Osteoblast (primary cell): ENCODE measurements at regions not wholly inside any gene's neighbourhood (a gene's known extent, or its start where the extent isn't known, plus 50 kb on each side); places are given as distances from the start of the nearest gene placed in this dataset.

Experiments used
- DNase-seq: peaks from one replicate; pipeline ENCODE4 v3.0.0; 2011; ENCODE audit warnings: low spot score, mixed read lengths; ENCODE audit not compliant: insufficient read length; ENCODE audit errors: missing footprints
- H2AFZ ChIP-seq: 2 replicates; pipeline ENCODE4 v1.6.0; 2011; ENCODE audit warnings: mild to moderate bottlenecking, low read length
- H3K27ac ChIP-seq: 2 replicates; pipeline ENCODE4 v1.5.1; 2011; ENCODE audit warnings: mild to moderate bottlenecking, low read depth, low read length, moderate library complexity
- H3K27me3 ChIP-seq: 2 replicates; pipeline ENCODE4 v1.6.0; 2012; ENCODE audit warnings: mild to moderate bottlenecking, control low read depth, inconsistent platforms, low read length, moderate library complexity; ENCODE audit not compliant: insufficient read depth
- H3K36me3 ChIP-seq: 2 replicates; pipeline ENCODE4 v1.5.1; 2011; ENCODE audit warnings: mild to moderate bottlenecking, low read length, control low read depth, moderate library complexity; ENCODE audit not compliant: insufficient read depth
- H3K4me1 ChIP-seq: 2 replicates; pipeline ENCODE4 v1.5.1; 2011; ENCODE audit warnings: mild to moderate bottlenecking, low read length, control low read depth, moderate library complexity; ENCODE audit not compliant: insufficient read depth
- H3K4me2 ChIP-seq: 2 replicates; pipeline ENCODE4 v1.6.0; 2011; ENCODE audit warnings: mild to moderate bottlenecking, low read length; ENCODE audit not compliant: insufficient read depth
- H3K4me3 ChIP-seq: fragments of 200-600 bp; sonication (generic); 3 replicates; pipeline ENCODE4 v1.5.1; 2012; ENCODE audit warnings: mild to moderate bottlenecking, low read length, inconsistent platforms; ENCODE audit not compliant: insufficient read depth
- H3K79me2 ChIP-seq: 2 replicates; pipeline ENCODE4 v1.6.0; 2012; ENCODE audit warnings: mild to moderate bottlenecking, low read length, control low read depth, inconsistent platforms; ENCODE audit not compliant: insufficient read depth
- H3K9me3 ChIP-seq: 2 replicates; pipeline ENCODE4 v1.5.1; 2011; ENCODE audit warnings: low read depth, low read length, control low read depth
- H4K20me1 ChIP-seq: 2 replicates; pipeline ENCODE4 v1.6.0; 2012; ENCODE audit warnings: mild to moderate bottlenecking, low read length, control low read depth; ENCODE audit not compliant: insufficient read depth
- CTCF ChIP-seq: IDR thresholded peaks from 2 replicates; pipeline ENCODE4 v1.5.1; 2011; ENCODE audit warnings: mild to moderate bottlenecking, low read depth, low read length, moderate library complexity; ENCODE audit errors: extremely low read depth

GRCh38 chr21:35679076-35679475 is 381.2 kb downstream of the SETD4 start:
- Histone ChIP-seq H3K36me3 (no peaks in the 10 kb centered on the region), H3K27ac (no peak overlapping the region), H3K27me3 (peaks cover 5% of the 10 kb centered on the region), H3K4me3 (no peak overlapping the region), H3K79me2 (no peaks in the 10 kb centered on the region), H3K4me2 (no peak overlapping the region), H4K20me1 (no peaks in the 10 kb centered on the region), H2AFZ (no peak overlapping the region), H3K4me1 (no peaks in the 10 kb centered on the region), H3K9me3 (no peaks in the 10 kb centered on the region)
- no peak for TF ChIP-seq CTCF
- no peak for DNase-seq

- Histone ChIP-seq H3K4me3 (no peak overlapping the region), H3K36me3 (no peaks in the 10 kb centered on the region)
Observed at GRCh38 chr21:35678393-35678792, 381.9 kb downstream of the SETD4 start.

GRCh38 chr21:35677298-35677841 is 383.0 kb downstream of the SETD4 start:
- no peak for TF ChIP-seq CTCF
- Histone ChIP-seq H3K79me2 (no peaks in the 10 kb centered on the region), H3K9me3 (no peaks in the 10 kb centered on the region), H3K4me2 (no peak overlapping the region), H3K27ac (no peak overlapping the region), H2AFZ (no peak overlapping the region), H3K4me1 (no peaks in the 10 kb centered on the region), H3K36me3 (no peaks in the 10 kb centered on the region), H3K4me3 (no peak overlapping the region), H3K27me3 (peaks cover 5% of the 10 kb centered on the region), H4K20me1 (no peaks in the 10 kb centered on the region)
- no peak for DNase-seq

More at GRCh38 chr21:35678393-35678792, 381.9 kb downstream of the SETD4 start:
- Histone ChIP-seq H2AFZ (no peak overlapping the region), H3K27me3 (peaks cover 5% of the 10 kb centered on the region), H3K4me1 (no peaks in the 10 kb centered on the region), H3K9me3 (no peaks in the 10 kb centered on the region), H3K27ac (no peak overlapping the region), H3K79me2 (no peaks in the 10 kb centered on the region), H4K20me1 (no peaks in the 10 kb centered on the region), H3K4me2 (no peak overlapping the region)
- TF ChIP-seq CTCF, result no peak
- no peak for DNase-seq

- no peak overlapping the region for H3K27ac ChIP-seq
- no peaks in the 10 kb centered on the region for H3K4me1 ChIP-seq
- H3K36me3 ChIP-seq, result no peaks in the 10 kb centered on the region
- H2AFZ ChIP-seq, result no peak overlapping the region
- TF ChIP-seq CTCF, result peak; percentile 27
- no peaks in the 10 kb centered on the region for H3K79me2 ChIP-seq
- no peak overlapping the region for H3K4me2 ChIP-seq
- DNase-seq, result no peak
- no peaks in the 10 kb centered on the region for H3K9me3 ChIP-seq
- H3K4me3 ChIP-seq, result no peak overlapping the region
- no peaks in the 10 kb centered on the region for H4K20me1 ChIP-seq
- peaks cover 5% of the 10 kb centered on the region for H3K27me3 ChIP-seq
Observed at GRCh38 chr21:35674895-35675470, 385.3 kb downstream of the SETD4 start.
